GM19455 (cell line): ENCODE measurements at regions not wholly inside any gene's neighbourhood (a gene's known extent, or its start where the extent isn't known, plus 50 kb on each side); places are given as distances from the start of the nearest gene placed in this dataset.

Source experiments
- ATAC-seq: cut with Tn5 transposase; IDR thresholded peaks from one replicate; pipeline ENCODE4 v1.9.1; 2021; ENCODE audit not compliant: unreplicated experiment

DNA sequence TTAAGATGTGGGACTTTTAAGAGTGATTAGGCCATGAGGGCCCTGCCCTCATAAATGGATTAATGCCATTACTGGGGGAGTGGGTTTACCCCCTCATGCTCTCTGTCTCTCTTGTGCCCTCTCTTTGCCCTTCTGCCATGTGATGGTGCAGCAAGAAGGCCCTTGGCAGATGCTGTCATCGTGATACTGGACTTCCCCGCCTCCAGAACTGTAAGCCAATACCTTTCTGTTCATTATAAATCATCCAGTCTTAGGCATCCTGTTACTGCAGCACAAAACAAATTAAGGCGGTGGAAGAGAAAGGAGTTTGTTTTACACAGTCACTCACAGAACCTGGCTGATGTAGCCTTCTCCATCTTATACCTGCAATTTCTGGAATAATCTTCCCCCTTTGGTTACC lies 360.3 kb upstream of the TBL1XR1 start:
- ATAC-seq = no peak

DNA sequence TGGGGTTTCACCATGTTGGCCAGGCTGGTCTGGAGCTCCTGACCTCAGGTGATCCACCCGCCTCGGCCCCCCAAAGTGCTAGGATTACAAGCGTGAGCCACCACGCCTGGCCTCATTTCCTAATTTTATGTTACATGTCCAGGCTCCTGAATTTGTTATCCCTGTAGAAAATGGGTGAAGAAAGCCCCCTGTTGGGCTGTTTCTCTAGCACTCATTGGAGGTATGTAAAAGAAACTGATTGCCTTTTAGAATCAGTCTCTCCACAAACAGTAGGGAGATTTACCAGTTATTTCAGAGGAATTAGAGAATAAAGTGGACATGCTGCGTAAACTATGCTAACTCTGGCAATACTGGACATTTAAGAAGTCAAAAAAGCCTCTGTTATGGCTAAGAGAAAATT lies 364.1 kb upstream of the TBL1XR1 start:
- ATAC-seq = no peak

- ATAC-seq = no peak
These were observed 364.6 kb upstream of the TBL1XR1 start for GRCh38 chr3:177561769-177562392.

DNA sequence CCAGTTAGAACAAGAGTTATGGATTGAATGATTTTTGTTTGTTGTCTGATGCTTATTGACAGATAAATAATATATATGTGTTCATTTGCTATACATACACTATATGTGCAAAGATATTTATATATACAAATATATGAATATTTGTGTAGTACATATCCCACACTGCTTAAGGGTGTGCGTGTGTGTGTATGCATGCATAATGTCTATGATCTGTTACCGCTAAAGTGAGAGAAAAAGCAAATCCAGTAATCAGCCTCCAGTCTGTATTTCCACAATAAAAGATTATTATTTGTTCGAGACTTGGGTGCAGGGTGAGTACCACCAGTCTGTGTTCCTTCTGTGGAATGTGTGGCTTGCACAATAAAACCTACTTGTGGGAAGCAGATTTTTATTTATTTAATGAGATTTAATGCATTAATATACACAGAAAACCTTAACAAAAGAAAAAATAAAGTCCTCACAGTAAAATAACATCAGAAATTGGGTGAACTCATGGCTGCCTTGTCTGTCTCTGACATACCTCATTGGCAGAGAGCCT lies 366.0 kb upstream of the TBL1XR1 start:
- no peak for ATAC-seq

GRCh38 chr3:177563792-177564191 lies 366.5 kb upstream of the TBL1XR1 start:
- ATAC-seq = no peak

DNA sequence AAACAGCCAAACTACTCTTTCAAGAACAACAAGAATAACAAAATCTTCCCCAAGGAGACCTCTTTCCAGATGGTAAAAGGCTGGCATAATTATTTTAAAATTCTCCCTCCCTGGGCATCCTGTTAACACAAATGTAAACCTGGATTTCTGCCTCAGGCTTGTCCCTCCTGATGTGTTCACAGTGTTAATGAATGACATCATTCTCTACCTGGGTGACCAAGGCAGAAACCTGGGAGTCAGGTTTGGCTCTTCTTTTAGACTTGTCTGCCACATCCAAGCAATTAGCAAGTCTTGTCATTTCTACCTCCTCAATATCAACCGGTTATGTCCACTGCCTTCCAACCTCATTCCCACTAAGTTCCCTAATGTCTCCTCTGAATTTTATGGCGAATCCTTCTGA lies 368.7 kb upstream of the TBL1XR1 start:
- ATAC-seq = no peak

DNA sequence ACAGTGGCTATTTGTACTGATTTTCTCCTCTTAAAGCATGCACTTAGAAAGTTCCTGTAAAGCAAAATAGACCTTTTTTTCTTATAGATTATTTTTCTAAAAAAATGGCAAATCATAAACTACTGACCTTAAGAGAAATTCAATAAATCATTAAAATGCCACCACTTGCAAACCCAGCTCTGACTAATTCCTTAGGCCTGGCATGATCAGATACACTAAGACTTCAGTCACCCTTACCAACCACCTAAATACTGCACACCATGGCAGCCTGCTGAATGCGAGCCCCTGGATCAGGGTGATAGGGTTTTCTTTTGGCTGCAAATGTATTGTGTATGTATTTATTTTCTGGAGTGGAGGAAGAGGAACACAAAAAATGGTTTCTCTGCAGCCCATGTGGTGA lies 370.6 kb upstream of the TBL1XR1 start:
- no peak for ATAC-seq

DNA sequence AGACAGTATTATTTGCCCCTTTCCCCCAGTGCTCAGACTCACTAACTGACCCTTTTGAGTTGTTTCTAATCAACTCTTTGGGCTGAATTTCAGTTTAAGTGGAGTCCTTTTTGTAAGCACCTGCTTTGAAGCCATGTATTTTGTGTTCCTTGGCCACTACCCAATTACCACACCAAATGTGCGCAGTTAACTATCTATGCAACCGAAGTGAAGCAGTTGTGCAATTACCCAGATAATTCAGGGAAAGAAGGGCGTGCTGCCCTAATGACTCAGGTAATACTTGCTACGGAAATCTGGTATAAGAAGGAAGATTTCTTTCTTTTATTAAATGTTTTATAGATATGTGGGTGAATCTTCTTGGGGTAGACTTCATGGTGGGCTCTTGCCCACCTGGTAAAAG lies 371.9 kb upstream of the TBL1XR1 start:
- no peak for ATAC-seq

- no peak for ATAC-seq
These were observed 372.8 kb upstream of the TBL1XR1 start for GRCh38 chr3:177569875-177570657.

GRCh38 chr3:177571271-177571943 lies 374.1 kb upstream of the TBL1XR1 start:
- no peak for ATAC-seq

DNA sequence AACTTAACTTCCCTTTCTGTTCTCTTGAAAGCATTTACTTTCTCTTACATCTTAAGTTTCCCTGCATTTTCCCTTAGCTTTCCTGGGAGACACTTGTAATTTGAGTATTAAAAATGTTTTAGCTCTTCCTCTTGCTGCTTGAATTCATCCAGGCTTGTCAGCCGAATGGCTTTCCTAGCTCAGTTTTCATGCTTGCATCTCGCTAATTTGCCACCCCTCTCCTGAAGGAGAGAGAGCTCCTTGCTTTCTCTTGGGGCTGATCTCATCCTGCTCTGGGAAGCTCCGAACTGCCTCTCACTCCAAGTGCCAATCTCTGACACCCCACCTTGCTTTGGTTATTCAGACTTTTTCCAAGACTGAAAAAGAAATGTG lies 374.6 kb upstream of the TBL1XR1 start:
- no peak for ATAC-seq

GRCh38 chr3:177574222-177574856 lies 377.1 kb upstream of the TBL1XR1 start:
- no peak for ATAC-seq

DNA sequence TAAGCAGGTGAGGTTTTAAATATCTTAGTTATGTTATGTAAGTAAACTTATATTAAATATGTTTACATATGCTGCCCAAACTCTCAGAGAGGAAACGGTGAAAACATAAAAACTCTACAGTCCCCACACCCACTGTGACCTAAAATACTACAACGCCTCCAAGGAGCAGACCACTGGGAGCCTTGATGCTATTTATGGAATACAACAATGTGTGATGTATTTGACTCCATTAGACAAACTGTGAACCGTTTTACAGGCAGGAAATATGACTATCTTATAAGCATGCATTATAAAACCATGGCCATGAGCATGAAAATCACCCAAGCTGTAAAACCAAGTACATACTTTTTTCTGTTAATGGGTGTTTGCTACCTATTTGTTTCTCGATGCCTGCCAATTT lies 379.5 kb upstream of the TBL1XR1 start:
- ATAC-seq = no peak

DNA sequence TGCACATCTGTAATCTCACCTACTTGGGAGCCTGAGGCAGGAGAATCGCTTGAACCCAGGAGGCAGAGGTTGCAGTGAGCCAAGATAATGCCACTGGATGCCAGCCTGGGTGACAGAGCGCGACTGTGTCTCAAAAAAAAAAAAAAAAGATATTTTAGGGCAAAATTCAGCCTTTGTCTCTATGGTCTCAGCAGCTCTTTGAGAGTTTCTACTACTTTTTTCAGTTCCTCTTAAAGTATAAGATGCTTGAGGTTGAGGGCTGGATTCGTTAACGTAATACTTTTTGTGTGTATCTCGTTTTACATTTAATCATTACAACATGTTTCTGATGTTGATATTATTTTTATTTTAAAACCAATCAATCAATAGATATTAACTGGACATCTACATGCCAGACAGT lies 381.2 kb upstream of the TBL1XR1 start:
- no peak for ATAC-seq

GRCh38 chr3:177579419-177579818 lies 382.1 kb upstream of the TBL1XR1 start:
- no peak for ATAC-seq

GRCh38 chr3:177580437-177580836 lies 383.2 kb upstream of the TBL1XR1 start:
- no peak for ATAC-seq

DNA sequence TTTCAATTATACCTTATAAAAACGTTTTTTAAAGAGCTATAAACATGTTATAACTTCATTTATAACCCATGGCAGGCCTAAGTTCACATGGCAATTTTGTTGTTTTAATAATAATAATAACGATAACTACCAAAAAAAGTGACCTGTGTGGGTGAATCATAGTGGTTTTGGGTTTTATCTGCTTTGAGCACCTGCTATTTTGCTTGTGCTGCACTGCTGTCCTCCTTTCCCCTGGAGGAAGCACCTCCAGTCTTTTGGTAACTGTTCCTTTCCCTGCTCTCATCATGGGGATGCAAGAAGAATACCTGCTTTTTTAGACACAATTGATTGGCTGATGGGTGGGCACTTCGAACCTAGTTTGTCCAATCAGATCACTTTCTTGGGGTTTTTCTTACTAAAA lies 388.0 kb upstream of the TBL1XR1 start:
- ATAC-seq = no peak

DNA sequence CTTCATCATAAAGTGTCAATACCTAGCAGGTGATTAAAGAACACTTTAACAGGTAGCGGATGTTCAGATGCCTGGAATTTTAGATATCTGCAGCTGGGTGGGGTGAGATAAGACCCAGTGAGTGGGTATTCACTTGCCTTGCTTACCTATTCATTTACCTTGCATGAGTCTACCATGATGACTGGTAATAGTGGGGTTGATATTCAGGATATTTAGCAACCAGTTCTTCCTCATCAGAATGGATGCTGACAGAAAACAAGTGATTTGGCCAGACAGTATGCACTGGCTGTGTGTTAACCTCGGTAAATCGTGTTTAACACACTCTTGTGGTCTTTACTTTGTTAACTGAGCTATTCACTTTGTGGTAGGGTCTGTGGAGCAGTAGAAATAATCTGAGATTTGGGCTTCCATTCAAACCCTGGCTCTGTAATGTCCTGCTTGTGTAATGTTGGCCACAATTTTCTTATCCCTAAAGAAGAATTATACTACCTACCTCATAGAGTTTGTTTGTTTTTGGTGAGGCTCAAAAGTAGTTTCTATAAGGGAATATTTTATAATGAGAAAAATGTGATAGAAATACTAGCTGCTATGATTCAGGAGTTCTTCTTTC lies 391.9 kb upstream of the TBL1XR1 start:
- no peak for ATAC-seq

DNA sequence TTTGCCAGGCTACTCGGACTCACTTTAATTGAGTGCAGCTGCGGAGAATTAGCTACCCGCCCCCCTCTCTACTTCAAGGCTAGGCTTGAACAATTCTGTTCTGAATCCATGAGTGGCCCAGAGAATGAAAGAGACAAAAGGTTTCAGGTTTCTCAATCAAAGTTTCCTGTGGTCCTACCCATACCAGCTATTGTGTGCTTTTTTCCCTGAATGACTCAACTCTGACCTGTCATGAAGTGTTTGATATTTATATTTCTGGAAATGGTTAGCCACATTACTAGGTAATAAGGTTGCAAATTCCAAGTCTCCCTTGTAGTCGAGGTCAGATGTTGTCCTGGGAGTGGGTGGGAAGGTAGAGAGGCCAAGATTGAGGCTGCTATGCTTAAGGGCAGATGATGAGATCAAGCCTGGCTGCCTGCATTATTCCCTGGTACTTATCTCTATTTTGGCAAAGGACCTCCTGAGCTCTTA lies 392.7 kb upstream of the TBL1XR1 start:
- peak; percentile 58 for ATAC-seq

- ATAC-seq = no peak
These were observed 393.5 kb upstream of the TBL1XR1 start for GRCh38 chr3:177590826-177591225.

DNA sequence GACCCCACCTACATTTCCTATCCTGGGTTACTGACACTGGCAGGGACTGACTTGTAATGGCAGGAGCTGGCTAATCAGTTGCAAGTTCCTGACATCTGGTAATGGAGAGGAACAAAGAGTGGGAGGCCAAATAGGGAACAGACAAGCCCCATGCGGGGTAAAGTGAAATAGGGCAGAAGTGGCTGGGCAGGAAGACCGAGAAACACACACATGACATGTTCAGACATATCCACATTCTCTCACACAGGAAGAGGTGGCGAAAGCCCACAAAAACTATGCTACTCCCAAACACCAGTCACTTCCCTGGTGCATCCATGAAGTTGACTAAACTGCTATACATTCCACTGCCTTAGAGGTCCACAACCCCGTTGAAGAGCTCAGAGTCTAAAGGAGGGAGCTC lies 394.1 kb upstream of the TBL1XR1 start:
- ATAC-seq = peak; percentile 59
